Activated CD8-positive, alpha-beta memory T cell treated with anti-CD3 and anti-CD28 coated beads for 24 hours (primary cell): ENCODE measurements at regions not wholly inside any gene's neighbourhood (a gene's known extent, or its start where the extent isn't known, plus 50 kb on each side); places are given as distances from the start of the nearest gene placed in this dataset.
A peak's percentile ranks its signal among the peaks of the same experiment; 100 is the strongest.
"Not testable (repeated sequence)": the region's sequence is repeated elsewhere in the genome, so short reads cannot be mapped to it uniquely, and the experiment has no call there.

Experiments used
- DNase-seq: peaks from one replicate; pipeline ENCODE4 v3.0.0-alpha.2; 2020

DNA sequence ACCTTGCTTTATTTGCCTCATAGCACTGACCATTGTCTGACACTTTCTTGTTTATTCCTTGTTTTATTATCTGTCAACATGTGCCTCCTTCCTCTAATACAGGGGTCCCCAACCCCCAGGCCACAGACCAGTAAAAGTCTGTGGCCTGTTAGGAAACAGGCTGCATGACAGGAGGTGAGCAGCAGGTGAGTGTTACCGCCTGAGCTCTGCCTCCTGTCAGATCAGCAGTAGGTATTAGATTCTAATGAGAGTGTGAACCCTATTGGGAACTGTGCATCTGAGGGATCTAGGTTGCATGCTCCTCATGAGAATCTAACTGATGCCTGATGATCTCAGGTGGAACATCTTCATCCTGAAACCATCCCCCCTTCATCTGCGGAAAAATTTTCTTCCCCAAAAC, 228.0 kb downstream of the HINT1 start:
- no peak for DNase-seq

GRCh38 chr5:130923543-130924124, 241.4 kb downstream of the HINT1 start:
- no peak for DNase-seq

GRCh38 chr5:130912088-130912487, 253.0 kb downstream of the HINT1 start:
- DNase-seq = no peak

DNA sequence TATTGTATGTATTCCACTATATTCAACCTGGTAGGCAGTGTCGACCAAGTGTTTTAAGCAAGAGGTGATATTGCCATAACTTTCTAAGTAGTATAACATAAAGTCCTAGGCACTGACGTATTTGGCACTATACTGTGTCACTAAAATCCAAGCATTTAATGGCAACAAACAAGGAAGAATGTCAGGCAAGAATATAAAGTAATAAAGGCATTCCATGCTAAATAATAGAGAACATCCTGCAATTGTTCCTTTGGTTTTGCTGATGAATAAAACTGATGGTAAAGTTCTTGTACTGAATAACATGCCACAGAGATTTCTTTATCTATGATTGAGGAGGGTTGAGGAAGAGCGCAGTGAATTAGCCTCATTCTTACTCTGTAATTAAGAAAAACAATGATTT, 256.9 kb downstream of the HINT1 start:
- no peak for DNase-seq

DNA sequence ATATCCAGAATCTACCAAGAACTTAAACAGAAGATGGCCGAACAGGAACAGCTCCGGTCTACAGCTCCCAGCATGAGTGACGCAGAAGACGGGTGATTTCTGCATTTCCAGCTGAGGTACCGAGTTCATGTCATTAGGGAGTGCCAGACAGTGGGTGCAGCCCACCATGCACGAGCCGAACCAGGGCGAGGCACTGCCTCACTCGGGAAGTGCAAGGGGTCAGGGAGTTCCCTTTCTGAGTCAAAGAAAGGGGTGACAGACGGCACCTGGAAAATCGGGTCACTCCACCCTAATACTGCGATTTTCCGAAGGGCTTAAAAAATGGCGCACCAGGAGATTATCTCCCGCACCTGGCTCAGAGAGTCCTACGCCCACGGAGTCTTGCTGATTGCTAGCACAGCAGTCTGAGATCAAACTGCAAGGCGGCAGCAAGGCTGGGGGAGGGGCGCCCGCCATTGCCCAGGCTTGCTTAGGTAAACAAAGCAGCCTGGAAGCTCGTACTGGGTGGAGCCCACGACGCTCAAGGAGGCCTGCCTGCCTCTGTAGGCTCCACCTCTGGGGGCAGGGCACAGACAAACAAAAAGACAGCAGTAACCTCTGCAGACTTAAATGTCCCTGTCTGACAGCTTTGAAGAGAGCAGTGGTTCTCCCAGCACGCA, 267.4 kb downstream of the HINT1 start:
- not testable (repeated sequence) for DNase-seq

DNA sequence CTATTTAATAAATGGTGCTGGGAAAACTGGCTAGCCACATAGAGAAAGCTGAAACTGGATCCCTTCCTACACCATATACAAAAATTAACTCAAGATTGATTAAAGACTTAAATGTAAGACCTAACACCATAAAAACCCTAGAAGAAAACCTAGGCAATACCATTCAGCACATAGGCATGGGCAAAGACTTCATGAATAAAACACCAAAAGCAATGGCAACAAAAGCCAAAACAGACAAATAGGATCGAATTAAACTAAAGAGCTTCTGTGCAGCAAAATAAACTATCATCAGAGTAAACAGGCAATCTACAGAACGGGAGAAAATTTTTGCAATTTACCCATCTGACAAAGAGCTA, 267.9 kb downstream of the HINT1 start:
- not testable (repeated sequence) for DNase-seq

DNA sequence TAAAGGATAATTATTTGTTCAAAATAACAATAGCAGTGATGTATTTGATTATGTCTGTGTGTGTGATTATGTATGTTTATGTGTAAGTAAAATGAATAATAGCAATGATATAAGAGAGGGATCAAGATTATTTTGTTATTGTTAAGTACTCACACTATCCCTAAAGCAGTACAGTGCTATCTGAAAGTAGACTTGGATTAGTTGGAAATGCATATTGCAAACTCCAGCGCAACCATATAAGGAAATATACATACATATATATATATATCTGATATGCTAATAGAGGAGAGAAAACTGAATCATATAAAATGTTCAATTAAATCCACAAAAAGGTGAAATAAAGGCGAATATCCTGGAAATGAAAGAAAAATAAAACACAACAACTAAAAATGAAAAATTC, 268.4 kb downstream of the HINT1 start:
- no peak for DNase-seq

GRCh38 chr5:130893006-130893405, 272.1 kb downstream of the HINT1 start:
- DNase-seq = no peak

DNA sequence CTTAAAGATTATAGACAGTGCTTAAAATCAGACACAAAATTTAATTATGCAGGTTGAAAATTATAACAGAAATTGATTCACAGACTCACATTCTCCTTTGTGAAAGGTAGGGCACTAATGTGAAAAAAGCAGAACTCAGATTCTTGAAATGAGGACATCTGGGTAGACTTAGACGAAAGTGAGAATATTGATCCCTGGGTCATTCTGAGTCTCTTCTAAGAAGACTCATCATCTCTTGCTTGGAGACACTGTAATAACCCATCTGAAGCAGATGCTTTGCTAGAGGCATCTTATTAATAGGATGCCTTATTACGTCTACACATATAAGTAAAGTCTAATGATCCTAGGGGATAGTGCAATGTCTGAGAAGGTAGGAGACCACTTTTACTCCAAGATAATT, 274.4 kb downstream of the HINT1 start:
- DNase-seq = no peak

DNA sequence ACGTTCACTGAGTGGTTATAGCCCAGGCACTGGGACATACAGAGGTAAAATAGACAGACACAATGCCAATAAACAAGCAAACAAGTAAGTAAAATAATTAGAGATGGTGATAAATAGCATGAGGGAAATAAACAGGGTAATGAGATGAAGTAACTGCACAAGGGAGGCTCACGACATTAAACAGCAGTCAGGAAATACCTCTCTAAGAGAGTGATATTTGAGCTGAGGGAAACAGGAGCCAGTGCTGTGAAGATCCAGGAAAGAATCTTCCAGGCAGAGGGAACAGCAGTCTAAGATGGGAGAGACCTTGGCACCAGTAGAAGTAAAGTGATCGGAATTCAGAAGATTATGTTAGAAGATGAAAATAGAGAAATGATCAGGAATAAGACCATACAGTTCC, 279.4 kb downstream of the HINT1 start:
- DNase-seq = no peak

- no peak for DNase-seq
These were observed 280.0 kb downstream of the HINT1 start for GRCh38 chr5:130885027-130885426.

GRCh38 chr5:130884023-130884422, 281.0 kb downstream of the HINT1 start:
- DNase-seq = no peak

DNA sequence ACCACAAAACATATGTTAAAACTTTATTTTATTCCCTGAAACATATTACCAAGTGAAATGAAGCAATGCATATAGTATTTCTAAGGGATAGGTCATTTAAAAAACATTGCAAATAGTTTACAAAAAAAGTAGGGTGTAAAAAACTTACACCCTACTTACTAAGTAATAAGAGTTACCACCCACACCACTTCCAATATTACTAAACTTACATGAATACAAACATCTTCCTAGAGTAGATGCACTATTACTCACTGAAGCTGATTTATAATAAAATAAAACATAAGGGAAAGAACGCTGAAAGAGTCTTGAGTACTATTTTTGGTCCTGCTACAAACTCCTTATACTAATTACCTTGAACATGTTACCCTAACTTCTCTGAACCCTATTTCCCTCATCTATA, 289.4 kb downstream of the HINT1 start:
- no peak for DNase-seq

GRCh38 chr5:130874861-130875417, 290.1 kb downstream of the HINT1 start:
- no peak for DNase-seq

DNA sequence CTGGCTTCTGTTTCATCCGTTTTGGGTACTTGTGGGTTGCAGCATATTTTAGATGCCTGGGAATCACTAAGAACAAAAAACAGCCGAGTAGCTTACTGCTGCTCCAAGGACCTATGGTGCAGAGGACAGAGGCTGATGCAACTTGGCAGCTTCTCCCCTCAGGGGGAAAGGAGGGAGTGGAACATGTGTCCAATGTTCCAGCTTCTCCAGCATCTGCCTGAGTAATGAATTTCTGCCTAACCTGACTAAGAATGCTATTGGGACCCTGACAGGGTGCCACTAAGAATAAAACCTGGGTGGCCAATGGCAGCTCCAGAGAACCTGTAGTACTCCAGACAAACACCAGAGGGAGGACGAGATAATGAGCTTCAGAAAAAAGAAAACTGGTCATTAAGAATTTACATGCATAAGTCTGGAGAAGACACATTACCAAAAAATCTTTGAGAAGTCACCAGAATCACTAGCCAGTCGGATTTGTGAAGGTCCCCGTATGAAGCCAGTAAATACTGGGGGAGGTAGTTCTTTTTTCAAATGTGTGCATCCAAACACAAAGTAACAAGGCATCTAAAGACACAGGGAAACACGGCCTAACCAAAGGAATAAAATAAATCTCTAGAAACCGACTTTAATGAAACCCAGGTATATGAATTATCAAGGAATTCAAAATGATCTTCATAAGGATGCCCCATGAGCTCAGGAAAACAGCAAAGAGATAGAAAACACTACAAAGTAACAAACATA, 293.5 kb downstream of the HINT1 start:
- peak; percentile 62 for DNase-seq

- DNase-seq = no peak
These were observed 294.4 kb downstream of the HINT1 start for GRCh38 chr5:130870691-130871090.

DNA sequence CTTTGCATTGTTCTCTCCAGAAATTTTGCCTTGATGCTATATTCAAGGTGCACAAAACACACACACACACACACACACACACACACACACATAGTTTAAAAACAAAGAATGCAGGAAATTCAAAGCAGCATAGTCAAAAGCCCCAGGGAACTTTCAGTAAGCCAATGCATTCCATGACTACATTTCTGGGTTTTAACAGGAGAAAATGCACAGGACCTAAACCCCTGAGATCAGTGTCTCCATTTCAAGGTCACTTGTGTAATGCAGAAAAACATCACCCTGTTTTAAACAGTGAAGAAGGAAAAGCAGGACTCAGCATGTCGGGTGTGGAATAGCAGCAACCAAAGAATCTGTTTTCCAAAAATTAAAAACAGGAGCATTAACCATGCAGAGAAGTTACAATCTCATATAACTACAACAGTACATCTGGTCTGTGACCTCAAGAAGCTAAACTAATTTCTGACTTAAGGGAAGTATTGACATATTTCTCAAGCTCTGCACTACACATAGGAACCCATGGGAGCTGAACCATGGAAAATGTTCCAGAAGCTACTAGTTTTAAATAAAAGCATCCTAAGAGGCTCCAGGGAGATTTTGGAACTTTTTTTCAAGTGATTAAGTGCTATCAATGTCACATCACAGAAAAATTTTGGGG, 296.7 kb downstream of the HINT1 start:
- DNase-seq = no peak

DNA sequence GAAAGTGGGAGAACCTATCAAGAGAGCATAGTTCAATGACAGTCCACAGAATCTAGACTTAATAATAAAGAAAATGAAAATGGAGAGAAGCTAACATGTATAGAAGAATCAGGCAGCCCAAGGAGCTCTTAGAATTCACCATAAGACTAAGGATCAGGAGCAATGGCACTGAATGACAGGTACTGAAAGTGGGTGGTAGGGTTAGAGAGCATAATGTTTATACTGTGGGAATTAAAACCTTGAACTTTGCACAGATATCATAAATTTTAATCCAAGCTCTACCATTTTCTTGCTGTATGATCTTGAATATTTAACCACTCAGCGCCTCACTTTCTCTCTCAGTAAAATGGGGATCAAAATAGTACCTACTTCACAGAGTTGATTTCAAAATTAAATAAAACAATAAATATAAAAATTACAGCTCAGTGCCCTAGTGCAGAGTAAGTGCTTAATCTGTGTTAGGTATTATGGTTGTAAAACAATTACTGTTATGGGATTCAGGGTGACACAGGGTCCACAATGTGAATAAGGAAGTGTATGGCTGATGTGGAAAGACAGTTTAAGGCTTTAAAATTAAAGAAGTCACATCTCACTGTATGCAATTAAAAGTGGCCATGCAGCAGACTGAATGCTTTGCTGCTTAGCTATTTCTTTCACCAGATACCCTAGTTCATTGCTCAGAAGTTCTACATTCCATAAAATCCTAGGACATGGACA, 319.8 kb downstream of the HINT1 start:
- DNase-seq = no peak

DNA sequence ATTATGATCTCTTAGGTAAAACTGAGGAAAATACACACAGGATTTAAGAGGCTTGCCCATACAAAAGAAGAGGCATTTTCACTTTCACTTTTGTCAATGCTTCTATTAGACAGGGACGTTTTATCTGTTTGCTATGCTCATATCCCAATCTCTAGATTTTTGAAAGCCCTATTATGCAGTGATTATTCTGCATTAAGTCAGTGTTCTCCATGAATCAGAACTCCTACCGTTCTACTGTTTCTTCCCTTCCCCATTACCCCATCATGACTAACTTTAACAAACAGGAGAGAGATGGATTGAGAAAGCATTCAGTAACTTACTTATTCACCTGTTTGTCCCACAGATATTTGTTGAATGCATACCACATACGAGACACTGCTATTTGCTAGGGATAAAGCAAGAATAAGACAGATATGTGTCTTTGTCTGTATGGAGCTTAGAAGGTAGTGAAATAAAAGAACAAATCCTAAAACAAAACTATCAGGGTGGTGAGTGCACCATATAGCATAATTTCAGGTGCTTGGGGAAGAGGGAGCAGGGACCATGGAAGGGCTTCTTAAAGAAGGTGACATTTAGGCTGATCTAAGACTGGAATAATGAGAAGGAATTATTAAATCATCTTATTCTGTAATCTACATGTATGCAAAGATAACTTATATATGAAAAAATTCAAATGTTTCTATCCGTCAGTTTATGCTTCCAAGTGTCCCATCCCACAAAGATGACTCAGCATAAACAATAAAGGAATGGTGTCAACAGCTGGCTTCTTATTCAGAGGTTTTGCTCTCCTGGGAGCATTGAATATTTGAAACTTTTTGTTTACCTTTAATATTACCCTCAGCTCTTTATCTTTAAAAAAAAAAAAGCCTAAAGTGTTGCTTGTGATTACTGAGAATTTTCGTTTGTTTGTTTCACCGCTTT, 328.1 kb downstream of the HINT1 start:
- no peak for DNase-seq

DNA sequence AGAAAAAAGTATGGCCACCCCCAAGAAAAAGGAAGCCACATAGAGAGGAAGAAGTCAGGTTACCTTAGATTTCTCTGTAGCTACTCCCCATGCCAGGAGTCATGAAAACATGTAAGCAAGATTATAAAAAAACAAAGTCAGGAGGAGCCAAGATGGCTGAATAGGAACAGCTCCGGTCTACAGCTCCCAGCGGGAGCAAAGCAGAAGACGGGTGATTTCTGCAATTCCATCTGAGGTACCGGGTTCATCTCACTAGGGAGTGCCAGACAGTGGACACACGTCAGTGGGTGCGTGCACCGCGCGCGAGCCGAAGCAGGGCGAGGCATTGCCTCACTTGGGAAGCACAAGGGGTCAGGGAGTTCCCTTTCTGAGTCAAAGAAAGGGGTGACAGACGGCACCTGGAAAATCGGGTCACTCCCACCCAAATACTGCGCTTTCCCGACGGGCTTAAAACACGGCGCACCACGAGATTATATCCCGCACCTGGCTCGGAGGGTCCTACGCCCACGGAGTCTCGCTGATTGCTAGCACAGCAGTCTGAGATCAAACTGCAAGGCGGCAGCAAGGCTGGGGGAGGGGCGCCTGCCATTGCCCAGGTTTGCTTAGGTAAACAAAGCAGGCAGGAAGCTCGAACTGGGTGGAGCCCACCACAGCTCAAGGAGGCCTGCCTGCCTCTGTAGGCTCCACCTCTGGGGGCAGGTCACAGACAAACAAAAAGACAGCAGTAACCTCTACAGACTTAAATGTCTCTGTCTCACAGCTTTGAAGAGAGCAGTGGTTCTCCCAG, 347.3 kb downstream of the HINT1 start:
- not testable (repeated sequence) for DNase-seq

GRCh38 chr5:130815246-130815645, 349.8 kb downstream of the HINT1 start:
- no peak for DNase-seq
